RWPE2 (cell line): ENCODE measurements at regions not wholly inside any gene's neighbourhood (a gene's known extent, or its start where the extent isn't known, plus 50 kb on each side); places are given as distances from the start of the nearest gene placed in this dataset.
"Not testable (repeated sequence)": the region's sequence is repeated elsewhere in the genome, so short reads cannot be mapped to it uniquely, and the experiment has no call there.

Experiments
- ATAC-seq: fragments of 200-7000 bp; cut with Tn5 transposase; 3 replicates; pipeline ENCODE4 v1.9.1; 2021; ENCODE audit warnings: low read depth
- DNase-seq: peaks from one replicate; pipeline ENCODE4 v3.0.0-alpha.2; 2020; ENCODE audit warnings: low spot score
- H3K27ac ChIP-seq: fragments of 450-650 bp; 2 replicates; pipeline ENCODE4 v1.5.1; 2017; ENCODE audit warnings: mild to moderate bottlenecking; ENCODE audit not compliant: poor library complexity, severe bottlenecking
- H3K27me3 ChIP-seq: fragments of 250-450 bp; sonication (Bioruptor Pico); 2 replicates; pipeline ENCODE4 v1.5.1; 2021; ENCODE audit warnings: mild to moderate bottlenecking, moderate library complexity; ENCODE audit not compliant: insufficient read depth, poor library complexity, severe bottlenecking
- H3K36me3 ChIP-seq: fragments of 250-450 bp; sonication (Bioruptor Pico); 2 replicates; pipeline ENCODE4 v1.5.1; 2020; ENCODE audit warnings: low read depth, mild to moderate bottlenecking, moderate library complexity
- H3K4me1 ChIP-seq: fragments of 250-450 bp; sonication (Bioruptor Pico); 2 replicates; pipeline ENCODE4 v1.5.1; 2021; ENCODE audit warnings: mild to moderate bottlenecking, moderate library complexity; ENCODE audit not compliant: insufficient read depth, poor library complexity, severe bottlenecking
- H3K4me3 ChIP-seq: fragments of 250-450 bp; sonication (Bioruptor Pico); 2 replicates; pipeline ENCODE4 v1.5.1; 2021; ENCODE audit warnings: mild to moderate bottlenecking, moderate library complexity; ENCODE audit not compliant: severe bottlenecking
- H3K9me3 ChIP-seq: fragments of 250-450 bp; sonication (Bioruptor Pico); 2 replicates; pipeline ENCODE4 v1.5.1; 2021; ENCODE audit warnings: mild to moderate bottlenecking, moderate library complexity; ENCODE audit not compliant: severe bottlenecking
- CTCF ChIP-seq: fragments of 450-650 bp; IDR thresholded peaks from one replicate; pipeline ENCODE4 v1.5.1; 2017; ENCODE audit warnings: mild to moderate bottlenecking, moderate library complexity; ENCODE audit not compliant: poor library complexity, severe bottlenecking

- no peak for ATAC-seq
- Histone ChIP-seq H3K4me1 (no peaks in the 10 kb centered on the region), H3K9me3 (no peaks in the 10 kb centered on the region), H3K27me3 (no peaks in the 10 kb centered on the region), H3K36me3 (no peaks in the 10 kb centered on the region), H3K4me3 (no peak overlapping the region), H3K27ac (no peak overlapping the region)
- TF ChIP-seq CTCF, result no peak
- DNase-seq, result no peak
These were observed 1491.8 kb upstream of the NUDT12 start for GRCh38 chr5:105054406-105054805.

GRCh38 chr5:105042623-105043022 is 1480.0 kb upstream of the NUDT12 start:
- no peaks in the 10 kb centered on the region for H3K9me3 ChIP-seq
- H3K27me3 ChIP-seq, result no peaks in the 10 kb centered on the region
- H3K36me3 ChIP-seq, result no peaks in the 10 kb centered on the region
- no peak overlapping the region for H3K27ac ChIP-seq
- TF ChIP-seq CTCF, result no peak
- H3K4me3 ChIP-seq, result no peak overlapping the region
- ATAC-seq, result no peak
- no peak for DNase-seq
- H3K4me1 ChIP-seq, result no peaks in the 10 kb centered on the region

GRCh38 chr5:105036814-105037213 is 1474.2 kb upstream of the NUDT12 start:
- not testable (repeated sequence) for DNase-seq, H3K4me3 ChIP-seq, H3K27ac ChIP-seq, H3K27me3 ChIP-seq, H3K36me3 ChIP-seq, ATAC-seq, H3K4me1 ChIP-seq, H3K9me3 ChIP-seq

DNA sequence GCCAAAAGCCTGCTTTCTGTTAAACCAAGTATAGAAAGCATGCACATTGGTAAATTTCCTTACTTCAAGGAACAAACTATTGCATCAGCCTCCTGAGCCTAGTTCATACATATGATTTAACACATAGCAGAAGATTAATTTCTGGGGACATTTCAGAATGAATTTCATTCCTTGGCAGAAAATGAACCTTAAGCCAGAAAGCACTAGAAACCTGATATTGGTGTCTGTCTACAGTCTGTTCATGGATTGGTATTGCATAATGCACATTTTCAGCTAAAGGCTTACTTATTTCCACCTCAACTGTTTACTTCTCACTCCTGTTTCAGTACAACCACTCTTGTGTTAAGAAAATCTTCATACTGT is 1471.8 kb upstream of the NUDT12 start:
- Histone ChIP-seq H3K4me1 (no peaks in the 10 kb centered on the region), H3K9me3 (no peaks in the 10 kb centered on the region), H3K27me3 (peaks cover 3% of the 10 kb centered on the region), H3K4me3 (no peak overlapping the region), H3K36me3 (no peaks in the 10 kb centered on the region), H3K27ac (no peak overlapping the region)
- DNase-seq, result no peak
- TF ChIP-seq CTCF, result no peak
- no peak for ATAC-seq

GRCh38 chr5:105033637-105034400 is 1471.2 kb upstream of the NUDT12 start:
- Histone ChIP-seq H3K4me1 (no peaks in the 10 kb centered on the region), H3K9me3 (no peaks in the 10 kb centered on the region), H3K4me3 (no peak overlapping the region), H3K27ac (no peak overlapping the region), H3K36me3 (no peaks in the 10 kb centered on the region), H3K27me3 (peaks cover 3% of the 10 kb centered on the region)
- no peak for ATAC-seq
- TF ChIP-seq CTCF, result no peak
- DNase-seq, result no peak
